ENCODE measurements at regions not wholly inside any gene's neighbourhood (a gene's known extent, or its start where the extent isn't known, plus 50 kb on each side); places are given as distances from the start of the nearest gene placed in this dataset.
A peak's percentile ranks its signal among the peaks of the same experiment; 100 is the strongest.

- Histone ChIP-seq H3K9me3 (ENCODE audit: low read depth) (no peaks in the 10 kb centered on the region), H3K27ac (no peak overlapping the region), H3K27me3 (peaks cover 3% of the 10 kb centered on the region), H3K4me1 (ENCODE audit: low read depth) (peaks cover 7% of the 10 kb centered on the region), H3K4me3 (no peak overlapping the region), H3K36me3 (no peaks in the 10 kb centered on the region)
- DNase-seq (ENCODE audit: low read depth in 1 of 2, low spot score in 1 of 2), result peak in 1 of 2 donors; percentile 75
- no peak for TF ChIP-seq CTCF (IDR thresholded peaks at IDR 0.05; ENCODE audit: low read depth, low read length)
These were observed 72.3 kb downstream of the LINC00237 start for GRCh38 chr20:21033817-21034216.

- TF ChIP-seq CTCF (IDR thresholded peaks at IDR 0.05; ENCODE audit: low read depth, low read length), result no peak
- no peak for DNase-seq (ENCODE audit: low read depth in 1 of 2, low spot score in 1 of 2)
- H3K27ac ChIP-seq, result no peak overlapping the region
- H3K4me3 ChIP-seq, result no peak overlapping the region
- no peaks in the 10 kb centered on the region for H3K36me3 ChIP-seq
- H3K9me3 ChIP-seq (ENCODE audit: low read depth), result no peaks in the 10 kb centered on the region
- H3K27me3 ChIP-seq, result no peaks in the 10 kb centered on the region
- H3K4me1 ChIP-seq (ENCODE audit: low read depth), result peaks cover 7% of the 10 kb centered on the region
These were observed 74.5 kb downstream of the LINC00237 start for GRCh38 chr20:21031666-21032065.

- no peak overlapping the region for H3K27ac ChIP-seq
- TF ChIP-seq CTCF (IDR thresholded peaks at IDR 0.05; ENCODE audit: low read depth, low read length), result no peak
- peaks cover 7% of the 10 kb centered on the region for H3K4me1 ChIP-seq (ENCODE audit: low read depth)
- no peak for DNase-seq (ENCODE audit: low read depth in 1 of 2, low spot score in 1 of 2)
- H3K4me3 ChIP-seq, result no peak overlapping the region
- H3K27me3 ChIP-seq, result no peaks in the 10 kb centered on the region
- no peaks in the 10 kb centered on the region for H3K36me3 ChIP-seq
- no peaks in the 10 kb centered on the region for H3K9me3 ChIP-seq (ENCODE audit: low read depth)
These were observed 76.8 kb downstream of the LINC00237 start for GRCh38 chr20:21029341-21029740.

- no peak for TF ChIP-seq CTCF (IDR thresholded peaks at IDR 0.05; ENCODE audit: low read depth, low read length)
- Histone ChIP-seq H3K27me3 (no peaks in the 10 kb centered on the region), H3K4me1 (ENCODE audit: low read depth) (peaks cover 4% of the 10 kb centered on the region), H3K27ac (no peak overlapping the region), H3K36me3 (no peaks in the 10 kb centered on the region), H3K9me3 (ENCODE audit: low read depth) (no peaks in the 10 kb centered on the region), H3K4me3 (no peak overlapping the region)
- no peak for DNase-seq (ENCODE audit: low read depth in 1 of 2, low spot score in 1 of 2)
These were observed 77.2 kb downstream of the LINC00237 start for GRCh38 chr20:21028921-21029320.

- no peak for TF ChIP-seq CTCF (IDR thresholded peaks at IDR 0.05; ENCODE audit: low read depth, low read length)
- no peaks in the 10 kb centered on the region for H3K4me1 ChIP-seq (ENCODE audit: low read depth)
- no peak overlapping the region for H3K27ac ChIP-seq
- no peaks in the 10 kb centered on the region for H3K36me3 ChIP-seq
- no peaks in the 10 kb centered on the region for H3K9me3 ChIP-seq (ENCODE audit: low read depth)
- no peaks in the 10 kb centered on the region for H3K27me3 ChIP-seq
- DNase-seq (ENCODE audit: low read depth in 1 of 2, low spot score in 1 of 2), result no peak
- H3K4me3 ChIP-seq, result no peak overlapping the region
These were observed 77.7 kb downstream of the LINC00237 start for GRCh38 chr20:21028436-21028835.

- Histone ChIP-seq H3K9me3 (ENCODE audit: low read depth) (no peaks in the 10 kb centered on the region), H3K36me3 (no peaks in the 10 kb centered on the region), H3K4me1 (ENCODE audit: low read depth) (no peaks in the 10 kb centered on the region), H3K4me3 (no peak overlapping the region), H3K27ac (no peak overlapping the region), H3K27me3 (no peaks in the 10 kb centered on the region)
- TF ChIP-seq CTCF (IDR thresholded peaks at IDR 0.05; ENCODE audit: low read depth, low read length), result no peak
- peak in 1 of 2 donors; percentile 22 for DNase-seq (ENCODE audit: low read depth in 1 of 2, low spot score in 1 of 2)
These were observed 78.6 kb downstream of the LINC00237 start for GRCh38 chr20:21027569-21027968.
